H1 (cell line): ENCODE measurements at regions not wholly inside any gene's neighbourhood (a gene's known extent, or its start where the extent isn't known, plus 50 kb on each side); places are given as distances from the start of the nearest gene placed in this dataset.

Experiments
- CTCF ChIA-PET: fragments of 300-600 bp; sonication (Branson Sonifier 250); formaldehyde crosslinking; loops from one replicate; lab custom pipeline; 2021; ENCODE audit not compliant: partially characterized antibody; lab: Charles Lee
- POLR2A ChIA-PET: fragments of 300-600 bp; sonication (Branson Sonifier 250); formaldehyde crosslinking; loops from one replicate; lab custom pipeline; 2021; ENCODE audit warnings: inconsistent platforms; ENCODE audit not compliant: partially characterized antibody; lab: Charles Lee
- DNase-seq, 2 experiments: peaks; one replicate each; pipeline versions ENCODE4 v3.0.0 to v3.0.0-alpha.2; 2010 to 2022; ENCODE audit warnings: low spot score in 2 of 2, low read depth in 1 of 2, mixed read lengths in 1 of 2
- FAIRE-seq: peaks from 2 replicates; lab custom pipeline; 2011; peaks lifted over from hg19 to GRCh38; lab: Jason Lieb, UNC
- H2AFZ ChIP-seq: 2 replicates; pipeline ENCODE4 v1.8.1; 2012; ENCODE audit warnings: low read length, inconsistent platforms
- H2AK5ac ChIP-seq: 2 replicates; pipeline ENCODE4 v1.6.1; 2013; ENCODE audit warnings: low read depth, low read length
- H2BK120ac ChIP-seq: replicated peaks from 2 replicates; pipeline ENCODE3; 2013; ENCODE audit warnings: low read depth, low read length, inconsistent platforms
- H2BK12ac ChIP-seq: 2 replicates; pipeline ENCODE4 v1.6.1; 2013; ENCODE audit warnings: low read depth, low read length
- H2BK15ac ChIP-seq: 2 replicates; pipeline ENCODE4 v1.6.1; 2013; ENCODE audit warnings: low read length
- H2BK20ac ChIP-seq: 2 replicates; pipeline ENCODE4 v1.6.1; 2013; ENCODE audit warnings: low read length
- H2BK5ac ChIP-seq: 2 replicates; pipeline ENCODE4 v1.6.1; 2013; ENCODE audit warnings: low read depth, low read length
- H3K14ac ChIP-seq: 2 replicates; pipeline ENCODE4 v1.6.1; 2013; ENCODE audit warnings: inconsistent platforms; ENCODE audit not compliant: insufficient read length
- H3K18ac ChIP-seq: 2 replicates; pipeline ENCODE4 v1.6.1; 2013; ENCODE audit warnings: low read length; ENCODE audit errors: extremely low read depth
- H3K23ac ChIP-seq: 2 replicates; pipeline ENCODE4 v1.6.1; 2013; ENCODE audit warnings: inconsistent platforms; ENCODE audit not compliant: insufficient read length
- H3K23me2 ChIP-seq: 2 replicates; pipeline ENCODE4 v1.6.1; 2013; ENCODE audit warnings: low read depth, low read length
- H3K27ac ChIP-seq: 2 replicates; pipeline ENCODE4 v1.6.1; 2011; ENCODE audit warnings: low read depth, low read length, inconsistent platforms
- H3K27me3 ChIP-seq, 4 experiments: replicated peaks in 1 of 4; 1 replicate in 1 of 4; 2 replicates in 3 of 4; pipeline versions ENCODE4 v1.6.1 to v1.8.1; 2011 to 2013; ENCODE audit warnings: low read length in 3 of 4, mild to moderate bottlenecking in 3 of 4, inconsistent platforms in 2 of 4, mixed read lengths in 2 of 4, moderate library complexity in 1 of 4; ENCODE audit not compliant: control insufficient read depth in 3 of 4, insufficient read depth in 3 of 4; ENCODE audit errors: extremely low read depth in 1 of 4
- H3K36me3 ChIP-seq, 4 experiments: 2 replicates each; pipeline versions ENCODE4 v1.6.1 to v1.8.1; 2011 to 2013; ENCODE audit warnings: mild to moderate bottlenecking in 4 of 4, low read length in 3 of 4, moderate library complexity in 2 of 4, control low read depth in 1 of 4, inconsistent platforms in 1 of 4; ENCODE audit not compliant: insufficient read depth in 4 of 4, control insufficient read depth in 2 of 4
- H3K4ac ChIP-seq: replicated peaks from 2 replicates; pipeline ENCODE3; 2013; ENCODE audit warnings: low read length, low read depth, mixed read lengths, inconsistent platforms; ENCODE audit not compliant: insufficient read length
- H3K4me1 ChIP-seq, 4 experiments: replicated peaks in 1 of 4; 1 replicate in 1 of 4; 2 replicates in 3 of 4; pipeline versions ENCODE4 v1.6.1 to v1.8.1; 2011 to 2013; ENCODE audit warnings: low read length in 3 of 4, inconsistent platforms in 2 of 4, mixed read lengths in 1 of 4; ENCODE audit not compliant: insufficient read depth in 4 of 4, control insufficient read depth in 3 of 4
- H3K4me2 ChIP-seq, 2 experiments: 2 replicates each; pipeline versions ENCODE4 v1.6.1 to v1.8.1; 2011 to 2013; ENCODE audit warnings: low read depth in 2 of 2, low read length in 2 of 2, control low read depth in 1 of 2, inconsistent platforms in 1 of 2, mild to moderate bottlenecking in 1 of 2; ENCODE audit not compliant: insufficient read depth in 1 of 2
- H3K4me3 ChIP-seq, 4 experiments: fragments of 200-600, 300-600 bp in 1 of 4; sonication (generic), shearing (Covaris generic), sonication (Bioruptor Twin) in 1 of 4; 2 replicates each; pipeline versions ENCODE4 v1.5.1 to v1.8.1; 2011 to 2016; ENCODE audit warnings: low read length in 4 of 4, low read depth in 3 of 4, control low read depth in 2 of 4, inconsistent platforms in 2 of 4, mild to moderate bottlenecking in 2 of 4, mixed read lengths in 1 of 4, moderate library complexity in 1 of 4; ENCODE audit not compliant: insufficient read depth in 2 of 4; ENCODE audit errors: extremely low read depth in 1 of 4
- H3K56ac ChIP-seq: replicated peaks from 2 replicates; pipeline ENCODE3; 2013; ENCODE audit warnings: low read depth, mild to moderate bottlenecking, mixed read lengths, low read length, inconsistent platforms; ENCODE audit not compliant: insufficient read length
- H3K79me1 ChIP-seq: 2 replicates; pipeline ENCODE4 v1.6.1; 2013; ENCODE audit warnings: low read depth, low read length, control low read depth
- H3K79me2 ChIP-seq, 2 experiments: 2 replicates each; pipeline versions ENCODE4 v1.6.1 to v1.8.1; 2012 to 2013; ENCODE audit warnings: low read length in 2 of 2, mild to moderate bottlenecking in 2 of 2, inconsistent platforms in 1 of 2; ENCODE audit not compliant: insufficient read depth in 2 of 2, control insufficient read depth in 1 of 2
- H3K9ac ChIP-seq, 4 experiments: replicated peaks in 1 of 4; 1 replicate in 1 of 4; 2 replicates in 3 of 4; pipeline versions ENCODE4 v1.6.1 to v1.8.1; 2011 to 2013; ENCODE audit warnings: low read depth in 3 of 4, low read length in 3 of 4, control low read depth in 2 of 4, mild to moderate bottlenecking in 2 of 4, moderate library complexity in 2 of 4, inconsistent platforms in 1 of 4; ENCODE audit errors: extremely low read depth in 1 of 4
- H3K9me3 ChIP-seq, 2 experiments: 2 replicates each; pipeline versions ENCODE4 v1.6.1 to v1.8.1; 2012 to 2013; ENCODE audit warnings: mild to moderate bottlenecking in 2 of 2, moderate library complexity in 2 of 2, control low read depth in 1 of 2, inconsistent platforms in 1 of 2, low read depth in 1 of 2, low read length in 1 of 2, mixed read lengths in 1 of 2; ENCODE audit not compliant: insufficient read depth in 2 of 2
- H4K20me1 ChIP-seq, 2 experiments: replicated peaks in 1 of 2; 2 replicates each; pipeline versions ENCODE3 to v1.8.1; 2011 to 2013; ENCODE audit warnings: inconsistent platforms in 2 of 2, low read length in 2 of 2, mild to moderate bottlenecking in 1 of 2; ENCODE audit not compliant: insufficient read depth in 2 of 2, control insufficient read depth in 1 of 2
- H4K5ac ChIP-seq: 2 replicates; pipeline ENCODE4 v1.6.1; 2013; ENCODE audit warnings: low read length, low read depth, mixed read lengths, inconsistent platforms; ENCODE audit not compliant: insufficient read length
- H4K8ac ChIP-seq: 2 replicates; pipeline ENCODE4 v1.8.0; 2013; ENCODE audit warnings: mild to moderate bottlenecking, moderate library complexity, low read length, inconsistent platforms; ENCODE audit not compliant: insufficient read depth; ENCODE audit errors: extremely low read depth
- H4K91ac ChIP-seq: replicated peaks from 2 replicates; pipeline ENCODE3; 2013; ENCODE audit warnings: low read length, mixed read lengths, inconsistent platforms; ENCODE audit not compliant: insufficient read length
- ASH2L ChIP-seq: fragments of 200-600, 300-600 bp; sonication (generic); IDR thresholded peaks from one replicate; pipeline ENCODE4 v1.7.1; 2017; ENCODE audit warnings: low read length
- BACH1 ChIP-seq: IDR thresholded peaks from 2 replicates; pipeline ENCODE4 v1.6.1; 2012; ENCODE audit warnings: low read length, improper control_type of control experiment
- CHD1 ChIP-seq: IDR thresholded peaks from 2 replicates; pipeline ENCODE4 v1.6.1; 2012; ENCODE audit warnings: low read depth, low read length, improper control_type of control experiment
- CREB1 ChIP-seq: IDR thresholded peaks from 2 replicates; pipeline ENCODE4 v1.6.1; 2012; ENCODE audit warnings: inconsistent platforms
- CTBP2 ChIP-seq: IDR thresholded peaks from 2 replicates; pipeline ENCODE4 v1.7.0; 2011; ENCODE audit warnings: borderline replicate concordance, mild to moderate bottlenecking, moderate library complexity, mixed read lengths, low read length; ENCODE audit not compliant: insufficient read depth, insufficient read length
- EP300 ChIP-seq, 2 experiments: IDR thresholded peaks; 1 replicate in 1 of 2; 2 replicates in 1 of 2; pipeline ENCODE4 v1.6.1; 2011 to 2012; ENCODE audit warnings: low read depth in 2 of 2, low read length in 2 of 2, mild to moderate bottlenecking in 2 of 2, borderline replicate concordance in 1 of 2, inconsistent platforms in 1 of 2, moderate library complexity in 1 of 2
- GTF2F1 ChIP-seq: IDR thresholded peaks from 2 replicates; pipeline ENCODE4 v1.6.1; 2012; ENCODE audit warnings: low read depth, low read length, improper control_type of control experiment, borderline replicate concordance
- KDM4A ChIP-seq: IDR thresholded peaks from one replicate; pipeline ENCODE4 v1.7.1; 2012; ENCODE audit warnings: low read depth, mild to moderate bottlenecking, moderate library complexity, low read length, inconsistent platforms; ENCODE audit not compliant: severe bottlenecking
- NRF1 ChIP-seq: IDR thresholded peaks from 2 replicates; pipeline ENCODE4 v1.6.1; 2011; ENCODE audit warnings: mild to moderate bottlenecking, low read depth, low read length, improper control_type of control experiment
- RFX5 ChIP-seq: IDR thresholded peaks from 2 replicates; pipeline ENCODE4 v1.6.1; 2011; ENCODE audit warnings: low read depth, low read length, improper control_type of control experiment, borderline replicate concordance
- SIRT6 ChIP-seq: IDR thresholded peaks from one replicate; pipeline ENCODE4 v1.7.1; 2012; ENCODE audit warnings: low read length, inconsistent platforms
- TCF12 ChIP-seq: IDR thresholded peaks from 2 replicates; pipeline ENCODE4 v1.6.1; 2011; ENCODE audit warnings: low read depth, mild to moderate bottlenecking, low read length
- USF2 ChIP-seq: IDR thresholded peaks from 2 replicates; pipeline ENCODE4 v1.6.1; 2011; ENCODE audit warnings: low read length, improper control_type of control experiment
- YY1 ChIP-seq: IDR thresholded peaks from 2 replicates; pipeline ENCODE4 v1.6.1; 2011; ENCODE audit warnings: low read depth, mild to moderate bottlenecking, low read length
- WGBS, 2 experiments: shearing (Covaris generic) in 1 of 2; methylation state at CpG; one replicate each; pipeline versions ENCODE4 v1.1.6 to v1.1.7; 2013 to 2015; ENCODE audit warnings: low lambda C conversion rate in 2 of 2, mixed read lengths in 2 of 2, inconsistent platforms in 1 of 2, low coverage in 1 of 2, missing lambda C conversion rate in 1 of 2; ENCODE audit not compliant: insufficient replicate concordance in 2 of 2, insufficient coverage in 1 of 2, insufficient read length in 1 of 2; ENCODE audit errors: extremely low coverage in 1 of 2, missing lambda C conversion rate in 1 of 2; 5-methylcytosine and 5-hydroxymethylcytosine counted together

- Histone ChIP-seq H2BK20ac (no peak overlapping the region), H2BK12ac (no peak overlapping the region), H3K9ac (no peak overlapping the region), H3K4me2 (no peak overlapping the region), H2BK120ac (no peak overlapping the region), H2BK5ac (no peak overlapping the region), H3K79me1 (no peaks in the 10 kb centered on the region), H3K23me2 (no peaks in the 10 kb centered on the region), H4K91ac (no peak overlapping the region), H3K4me3 (no peak overlapping the region), H4K20me1 (no peaks in the 10 kb centered on the region), H3K27me3 (no peaks in the 10 kb centered on the region), H3K18ac (no peak overlapping the region), H3K14ac (no peak overlapping the region), H2BK15ac (no peak overlapping the region), H2AK5ac (no peak overlapping the region), H3K36me3 (no peaks in the 10 kb centered on the region), H2AFZ (0 out of 2 replicates have a peak overlapping the region, but pooled peaks have one; percentile 70), H3K4me1 (no peaks in the 10 kb centered on the region), H3K27ac (no peak overlapping the region), H3K4ac (no peak overlapping the region), H3K56ac (no peak overlapping the region), H3K23ac (no peak overlapping the region), H3K9me3 (no peaks in the 10 kb centered on the region), H4K5ac (no peak overlapping the region), H4K8ac (no peak overlapping the region), H3K79me2 (no peaks in the 10 kb centered on the region)
- FAIRE-seq (no peak), DNase-seq (no peak)
- ChIA-PET CTCF (interaction anchor here (0.7 to 2.1 kb wide), 5 partner anchors 72 to 170 kb away, joined by 3 to 6 read pairs (median 4); no protein-coding TSS in a partner anchor), POLR2A (no interaction called here)
- 96% methylated on average over 7 of the region's 7 CpGs; no CpG with 5 or more reads in 1 of the 2 experiments for WGBS, 2 experiments
- TF ChIP-seq USF2 (no peak), RFX5 (no peak), ASH2L (no peak), EP300 (IDR thresholded peaks at IDR 0.05; ENCODE audit: borderline replicate concordance in 1 of 2, low read depth in 2 of 2, low read length in 2 of 2) (no peak), GTF2F1 (no peak), SIRT6 (no peak), TCF12 (no peak), CTBP2 (no peak), CHD1 (no peak), NRF1 (no peak), KDM4A (no peak), CREB1 (no peak), BACH1 (no peak), YY1 (no peak)
Observed at GRCh38 chr3:82067420-82067819, 306.0 kb upstream of the GBE1 start.
